ENCODE measurements at regions not wholly inside any gene's neighbourhood (a gene's known extent, or its start where the extent isn't known, plus 50 kb on each side); places are given as distances from the start of the nearest gene placed in this dataset.

- TF ChIP-seq, protein P1, sequence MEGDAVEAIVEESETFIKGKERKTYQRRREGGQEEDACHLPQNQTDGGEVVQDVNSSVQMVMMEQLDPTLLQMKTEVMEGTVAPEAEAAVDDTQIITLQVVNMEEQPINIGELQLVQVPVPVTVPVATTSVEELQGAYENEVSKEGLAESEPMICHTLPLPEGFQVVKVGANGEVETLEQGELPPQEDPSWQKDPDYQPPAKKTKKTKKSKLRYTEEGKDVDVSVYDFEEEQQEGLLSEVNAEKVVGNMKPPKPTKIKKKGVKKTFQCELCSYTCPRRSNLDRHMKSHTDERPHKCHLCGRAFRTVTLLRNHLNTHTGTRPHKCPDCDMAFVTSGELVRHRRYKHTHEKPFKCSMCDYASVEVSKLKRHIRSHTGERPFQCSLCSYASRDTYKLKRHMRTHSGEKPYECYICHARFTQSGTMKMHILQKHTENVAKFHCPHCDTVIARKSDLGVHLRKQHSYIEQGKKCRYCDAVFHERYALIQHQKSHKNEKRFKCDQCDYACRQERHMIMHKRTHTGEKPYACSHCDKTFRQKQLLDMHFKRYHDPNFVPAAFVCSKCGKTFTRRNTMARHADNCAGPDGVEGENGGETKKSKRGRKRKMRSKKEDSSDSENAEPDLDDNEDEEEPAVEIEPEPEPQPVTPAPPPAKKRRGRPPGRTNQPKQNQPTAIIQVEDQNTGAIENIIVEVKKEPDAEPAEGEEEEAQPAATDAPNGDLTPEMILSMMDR (IDR thresholded peaks at IDR 0.05), result no peak
- TF ChIP-seq POLR2A (IDR thresholded peaks at IDR 0.05), result no peak
Measured at GRCh38 chr3:165503346-165503745, 307.2 kb upstream of the SLITRK3 start.

All from right lobe of liver (tissue), 4 donors.